Ramos (cell line): ENCODE measurements at regions not wholly inside any gene's neighbourhood (a gene's known extent, or its start where the extent isn't known, plus 50 kb on each side); places are given as distances from the start of the nearest gene placed in this dataset.

ENCODE experiments used
- in situ Hi-C: fragments of 300-500 bp; cut with MboI; formaldehyde crosslinking; loops from one replicate; pipeline ENCODE4 v1.14.3; 2022; ENCODE audit warnings: low sequenced_read_pairs; ENCODE audit not compliant: unreplicated experiment

GRCh38 chr14:66043921-66044320 is 442.2 kb upstream of the CCDC196 start:
- in situ Hi-C loops: no loop called here

- in situ Hi-C loops: no loop called here
These were observed 440.6 kb upstream of the CCDC196 start for GRCh38 chr14:66045572-66046021.

- in situ Hi-C loops: no loop called here
These were observed 440.1 kb upstream of the CCDC196 start for GRCh38 chr14:66046035-66046434.

GRCh38 chr14:66046591-66046990 is 439.6 kb upstream of the CCDC196 start:
- in situ Hi-C loops: no loop called here

GRCh38 chr14:66056268-66056907 is 429.8 kb upstream of the CCDC196 start:
- in situ Hi-C loops: no loop called here

- in situ Hi-C loops: no loop called here
These were observed 429.1 kb upstream of the CCDC196 start for GRCh38 chr14:66056926-66057552.

GRCh38 chr14:66065188-66065587 is 421.0 kb upstream of the CCDC196 start:
- in situ Hi-C loops: no loop called here

- in situ Hi-C loops: no loop called here
These were observed 419.0 kb upstream of the CCDC196 start for GRCh38 chr14:66066981-66067776.

- in situ Hi-C loops: no loop called here
These were observed 417.1 kb upstream of the CCDC196 start for GRCh38 chr14:66069036-66069435.

- in situ Hi-C loops: loop anchor here (10.0 kb wide), 1 partner anchor 905 kb away; no protein-coding TSS in a partner anchor
These were observed 416.2 kb upstream of the CCDC196 start for GRCh38 chr14:66069830-66070541.

- in situ Hi-C loops: loop anchor here (10.0 kb wide), 1 partner anchor 906 kb away; no protein-coding TSS in a partner anchor
These were observed 415.4 kb upstream of the CCDC196 start for GRCh38 chr14:66070542-66071319.

- in situ Hi-C loops: loop anchor here (10.0 kb wide), 1 partner anchor 908 kb away; no protein-coding TSS in a partner anchor
These were observed 413.7 kb upstream of the CCDC196 start for GRCh38 chr14:66072190-66073084.

- in situ Hi-C loops: loop anchor here (10.0 kb wide), 1 partner anchor 910 kb away; no protein-coding TSS in a partner anchor
These were observed 411.6 kb upstream of the CCDC196 start for GRCh38 chr14:66074537-66074936.

- in situ Hi-C loops: loop anchor here (10.0 kb wide), 1 partner anchor 911 kb away; no protein-coding TSS in a partner anchor
These were observed 410.0 kb upstream of the CCDC196 start for GRCh38 chr14:66076176-66076575.

- in situ Hi-C loops: loop anchor here (10.0 kb wide), 1 partner anchor 913 kb away; no protein-coding TSS in a partner anchor
These were observed 408.2 kb upstream of the CCDC196 start for GRCh38 chr14:66078006-66078405.

GRCh38 chr14:66081594-66082376 is 404.4 kb upstream of the CCDC196 start:
- in situ Hi-C loops: no loop called here

GRCh38 chr14:66085224-66085623 is 400.9 kb upstream of the CCDC196 start:
- in situ Hi-C loops: no loop called here

- in situ Hi-C loops: no loop called here
These were observed 400.5 kb upstream of the CCDC196 start for GRCh38 chr14:66085665-66086064.
